HepG2 (cell line): ENCODE measurements at regions not wholly inside any gene's neighbourhood (a gene's known extent, or its start where the extent isn't known, plus 50 kb on each side); places are given as distances from the start of the nearest gene placed in this dataset.

Experiments used
- ATAC-seq: fragments of 200-7000 bp; cut with Tn5 transposase; 3 replicates; pipeline ENCODE4 v1.9.1; 2020; ENCODE audit warnings: mild to moderate bottlenecking, moderate library complexity
- BruUV-seq: library from RNA; stranded (reverse); fragments of 400-500 nt; replicated peaks from 2 replicates; lab custom pipeline; 2021; lab: Mats Ljungman, UMichigan
- CTCF ChIA-PET: fragments of 300-600 bp; formaldehyde crosslinking; extraction: SDS; loops from one replicate; lab custom pipeline; 2021; ENCODE audit warnings: low total read pairs, inconsistent platforms, low intra/inter-chr PET ratio; lab: Yijun Ruan, JAX
- POLR2A ChIA-PET: fragments of 350-600 bp; sonication (Branson Sonifier 250); formaldehyde crosslinking; loops from one replicate; lab custom pipeline; 2020; ENCODE audit warnings: antibody characterized with exemption, inconsistent platforms; lab: Yijun Ruan, JAX
- DNase-seq: peaks from one replicate; pipeline ENCODE4 v3.0.0-alpha.2; 2015; ENCODE audit warnings: low spot score
- FAIRE-seq: peaks from 3 replicates; lab custom pipeline; 2011; peaks lifted over from hg19 to GRCh38; lab: Jason Lieb, UNC
- H2AFZ ChIP-seq: one replicate; pipeline ENCODE4 v1.6.1; 2011; ENCODE audit warnings: low read length, inconsistent platforms
- H3K27ac ChIP-seq: fragments of 300-600 bp; 3 replicates; pipeline ENCODE4 v1.8.0; 2011; ENCODE audit warnings: mixed run types, mild to moderate bottlenecking, mixed read lengths, low read length, inconsistent platforms; ENCODE audit not compliant: insufficient read depth; ENCODE audit errors: extremely low read length
- H3K27me3 ChIP-seq, 2 experiments: fragments of 200-600 bp in 1 of 2; 2 replicates in 1 of 2; 3 replicates in 1 of 2; pipeline versions ENCODE4 v1.6.0 to v1.8.0; 2011; ENCODE audit warnings: low read length in 2 of 2, mild to moderate bottlenecking in 2 of 2, moderate library complexity in 2 of 2, inconsistent platforms in 1 of 2; ENCODE audit not compliant: insufficient read depth in 2 of 2, control insufficient read depth in 1 of 2
- H3K36me3 ChIP-seq, 2 experiments: fragments of 200-600 bp in 1 of 2; replicated peaks in 1 of 2; 2 replicates in 1 of 2; 3 replicates in 1 of 2; pipeline versions ENCODE4 v1.5.1 to v1.8.0; 2011; ENCODE audit warnings: low read length in 2 of 2, inconsistent platforms in 1 of 2; ENCODE audit not compliant: insufficient read depth in 2 of 2, control insufficient read depth in 1 of 2
- H3K4me1 ChIP-seq: 2 replicates; pipeline ENCODE4 v1.5.1; 2012; ENCODE audit warnings: low read length, inconsistent platforms; ENCODE audit not compliant: insufficient read depth
- H3K4me2 ChIP-seq: 2 replicates; pipeline ENCODE4 v1.6.0; 2011; ENCODE audit warnings: low read depth, low read length, inconsistent platforms
- H3K4me3 ChIP-seq, 3 experiments: fragments of 200-600 bp in 1 of 3; sonication (generic), shearing (Covaris generic) in 1 of 3; replicated peaks in 1 of 3; 2 replicates each; pipeline ENCODE4 v1.5.1; 2011 to 2016; ENCODE audit warnings: low read length in 3 of 3, inconsistent platforms in 2 of 3, low read depth in 2 of 3, mild to moderate bottlenecking in 2 of 3, control low read depth in 1 of 3, mixed read lengths in 1 of 3; ENCODE audit not compliant: insufficient read depth in 1 of 3
- H3K79me2 ChIP-seq: one replicate; pipeline ENCODE4 v1.6.1; 2011; ENCODE audit warnings: low read length, inconsistent platforms; ENCODE audit not compliant: insufficient read depth
- H3K9ac ChIP-seq: 2 replicates; pipeline ENCODE4 v1.6.0; 2011; ENCODE audit warnings: mild to moderate bottlenecking, low read depth, low read length, inconsistent platforms; ENCODE audit not compliant: insufficient read depth
- H3K9me3 ChIP-seq: 2 replicates; pipeline ENCODE4 v1.5.1; 2012; ENCODE audit warnings: mild to moderate bottlenecking, low read length
- H4K20me1 ChIP-seq: 2 replicates; pipeline ENCODE4 v1.6.0; 2011; ENCODE audit warnings: inconsistent platforms, mild to moderate bottlenecking, low read length, moderate library complexity; ENCODE audit not compliant: insufficient read depth
- ASH2L ChIP-seq: fragments of 300-600, 200-600 bp; sonication (generic); IDR thresholded peaks from 2 replicates; pipeline ENCODE4 v1.7.0; 2017; ENCODE audit warnings: low read depth, mild to moderate bottlenecking, moderate library complexity, mixed read lengths, low read length; ENCODE audit not compliant: insufficient read length
- ATF6 ChIP-seq: sonication (generic); formaldehyde crosslinking; conservative IDR thresholded peaks from 2 replicates; pipeline ENCODE4 v1.4.0; 2020; ENCODE audit warnings: missing genetic modification reagents
- HOXA5 ChIP-seq: sonication (generic); formaldehyde crosslinking; IDR thresholded peaks from 2 replicates; pipeline ENCODE4 v1.4.0; 2020; ENCODE audit warnings: missing genetic modification reagents
- LBX2 ChIP-seq: sonication (generic); formaldehyde crosslinking; IDR thresholded peaks from 2 replicates; pipeline ENCODE4 v1.5.0; 2020; ENCODE audit warnings: missing genetic modification reagents, mild to moderate bottlenecking, borderline replicate concordance
- PATZ1 ChIP-seq: sonication (generic); formaldehyde crosslinking; IDR thresholded peaks from 2 replicates; pipeline ENCODE4 v1.4.0; 2020; ENCODE audit warnings: missing genetic modification reagents
- PAXIP1 ChIP-seq: sonication (generic); formaldehyde crosslinking; conservative IDR thresholded peaks from 2 replicates; pipeline ENCODE4 v1.4.0; 2020; ENCODE audit warnings: mild to moderate bottlenecking, missing genetic modification reagents, moderate library complexity
- PHF5A ChIP-seq: IDR thresholded peaks from one replicate; pipeline ENCODE4 v1.6.1; 2018; ENCODE audit warnings: low read depth, missing genetic modification reagents; ENCODE audit not compliant: unreplicated experiment
- ZNF225 ChIP-seq: sonication (generic); formaldehyde crosslinking; IDR thresholded peaks from 2 replicates; pipeline ENCODE4 v1.4.0; 2020; ENCODE audit warnings: mild to moderate bottlenecking, missing genetic modification reagents
- WGBS: methylation state at CpG from one replicate; pipeline ENCODE4 v1.1.6; 2017; ENCODE audit warnings: low lambda C conversion rate; 5-methylcytosine and 5-hydroxymethylcytosine counted together
- in situ Hi-C: cut with HindIII; loops from 2 replicates; pipeline ENCODE4 v1.10.0; 2017; ENCODE audit warnings: low pct_unique_long_range_greater_than_20kb; ENCODE audit not compliant: extremely low pct_ligation_motif_present
- intact Hi-C: fragments of 100-400 bp; cut with micrococcal nuclease; formaldehyde crosslinking; loops from one replicate; pipeline ENCODE4 v1.10.0; 2022; ENCODE audit not compliant: unreplicated experiment

GRCh38 chr16:49097964-49098363, 183.7 kb downstream of the CBLN1 start:
- peaks cover 13% of the 10 kb centered on the region; the same call in 1 of the 2 replicates for H3K4me1 ChIP-seq
- no peaks in the 10 kb centered on the region for H3K36me3 ChIP-seq
- no peak for TF ChIP-seq PATZ1 (CRISPR knock-in tag)
- no peak for DNase-seq
- H3K27me3 ChIP-seq: no peaks in the 10 kb centered on the region
- H2AFZ ChIP-seq: no peak overlapping the region
- no peak overlapping the region for H3K4me3 ChIP-seq
- no peak for ATAC-seq
- FAIRE-seq: no peak
- no peak overlapping the region for H3K4me2 ChIP-seq
- intact Hi-C loops: no loop called here
- no peak overlapping the region for H3K9ac ChIP-seq
- no peaks in the 10 kb centered on the region for H4K20me1 ChIP-seq
- no peak overlapping the region for H3K27ac ChIP-seq
- ChIA-PET CTCF (no interaction called here), POLR2A (no interaction called here)
- no TSS peak for BruUV-seq
- in situ Hi-C loops: no loop called here
- WGBS: 5% methylated on average over 2 of the region's 2 CpGs
- H3K9me3 ChIP-seq: no peaks in the 10 kb centered on the region
- no peaks in the 10 kb centered on the region for H3K79me2 ChIP-seq

GRCh38 chr16:49096176-49096945, 185.3 kb downstream of the CBLN1 start:
- Histone ChIP-seq H3K4me3 (no peak overlapping the region), H3K27ac (no peak overlapping the region), H3K4me1 (peaks cover 13% of the 10 kb centered on the region; the same call in 1 of the 2 replicates), H3K79me2 (no peaks in the 10 kb centered on the region), H3K4me2 (peak overlapping the region; percentile 18; the same call in 1 of the 2 replicates), H3K9me3 (no peaks in the 10 kb centered on the region), H2AFZ (no peak overlapping the region), H3K36me3 (no peaks in the 10 kb centered on the region), H3K27me3 (no peaks in the 10 kb centered on the region), H3K9ac (no peak overlapping the region), H4K20me1 (no peaks in the 10 kb centered on the region)
- 34% methylated on average over 7 of the region's 7 CpGs for WGBS
- CTCF ChIA-PET: no interaction called here
- POLR2A ChIA-PET: no interaction called here
- FAIRE-seq (no peak), ATAC-seq (peak; percentile 59; the same call in 2 of the 3 replicates), DNase-seq (peak; percentile 13)
- in situ Hi-C loops: no loop called here
- BruUV-seq: no TSS peak
- intact Hi-C loops: no loop called here
- TF ChIP-seq ASH2L (no peak), HOXA5 (CRISPR knock-in tag) (no peak), PAXIP1 (CRISPR knock-in tag) (0 out of 2 replicates have a peak, but pooled peaks have one; percentile 26), LBX2 (no peak), ZNF225 (CRISPR knock-in tag) (no peak), PHF5A (CRISPR knock-in tag) (no peak), ATF6 (CRISPR knock-in tag) (no peak)
